CD4-positive, alpha-beta T cell (primary cell): ENCODE measurements at regions not wholly inside any gene's neighbourhood (a gene's known extent, or its start where the extent isn't known, plus 50 kb on each side); places are given as distances from the start of the nearest gene placed in this dataset.

ENCODE experiments used
- ATAC-seq: fragments of 200-7000 bp; cut with Tn5 transposase; one replicate; pipeline ENCODE4 v1.10.0; 2022; ENCODE audit warnings: mild to moderate bottlenecking; ENCODE audit not compliant: poor library complexity
- CTCF ChIA-PET: fragments of 350-600 bp; sonication (Branson Sonifier 250); formaldehyde crosslinking; loops from one replicate; lab custom pipeline; 2021; ENCODE audit warnings: antibody characterized with exemption, inconsistent platforms; lab: Charles Lee
- POLR2A ChIA-PET: fragments of 350-600 bp; sonication (Branson Sonifier 250); formaldehyde crosslinking; loops from one replicate; lab custom pipeline; 2021; ENCODE audit warnings: antibody characterized with exemption, inconsistent platforms; lab: Charles Lee
- DNase-seq, 14 experiments: peaks; one replicate each; pipeline ENCODE4 v3.0.0-alpha.2; 2013 to 2020; ENCODE audit warnings: mixed read lengths in 2 of 14
- H3K27ac ChIP-seq, 2 donors: one replicate each; pipeline versions ENCODE4 v1.5.1 to v1.7.0; 2013; ENCODE audit warnings: low read length in 2 of 2, low read depth in 1 of 2, mild to moderate bottlenecking in 1 of 2
- H3K27me3 ChIP-seq, 2 experiments: 1 replicate in 1 of 2; 2 replicates in 1 of 2; pipeline versions ENCODE4 v1.6.1 to v1.7.0; 2013; ENCODE audit warnings: low read length in 2 of 2, control low read depth in 1 of 2, mild to moderate bottlenecking in 1 of 2, moderate library complexity in 1 of 2; ENCODE audit not compliant: insufficient read depth in 2 of 2, control insufficient read depth in 1 of 2
- H3K36me3 ChIP-seq: one replicate; pipeline ENCODE4 v1.6.1; 2013; ENCODE audit warnings: low read length, control low read depth; ENCODE audit not compliant: insufficient read depth
- H3K4me1 ChIP-seq: one replicate; pipeline ENCODE4 v1.6.1; 2013; ENCODE audit warnings: low read length, control low read depth; ENCODE audit not compliant: insufficient read depth
- H3K4me3 ChIP-seq: one replicate; pipeline ENCODE4 v1.5.1; 2013; ENCODE audit warnings: mild to moderate bottlenecking, low read length, moderate library complexity
- H3K9me3 ChIP-seq, 2 experiments: 1 replicate in 1 of 2; 2 replicates in 1 of 2; pipeline versions ENCODE4 v1.6.1 to v1.7.0; 2013; ENCODE audit warnings: low read length in 2 of 2, mild to moderate bottlenecking in 2 of 2, control low read depth in 1 of 2, moderate library complexity in 1 of 2; ENCODE audit not compliant: control insufficient read depth in 1 of 2, insufficient read depth in 1 of 2
- H3K27ac Mint-ChIP-seq: one replicate; pipeline ENCODE4 v1.8.0; 2020; ENCODE audit warnings: mixed read lengths
- H3K27me3 Mint-ChIP-seq: one replicate; pipeline ENCODE4 v1.8.0; 2021; ENCODE audit warnings: mixed read lengths
- H3K36me3 Mint-ChIP-seq: one replicate; pipeline ENCODE4 v1.8.0; 2021; ENCODE audit warnings: low read depth, mixed read lengths
- H3K4me1 Mint-ChIP-seq: one replicate; pipeline ENCODE4 v1.8.0; 2021; ENCODE audit warnings: low read depth, mixed read lengths
- H3K4me3 Mint-ChIP-seq: one replicate; pipeline ENCODE4 v1.8.0; 2020; ENCODE audit warnings: mild to moderate bottlenecking, mixed read lengths
- H3K9me3 Mint-ChIP-seq: one replicate; pipeline ENCODE4 v1.8.0; 2020; ENCODE audit warnings: mixed read lengths
- intact Hi-C, 2 experiments: fragments of 100-400 bp; cut with DNase I in 1 of 2; cut with micrococcal nuclease in 1 of 2; formaldehyde crosslinking; loops; one replicate each; pipeline versions ENCODE4 v1.15.1 to v1.9.0; 2023 to 2025; cut with DNase I, micrococcal nuclease
- TF ChIP-seq, protein P1 (sequence below): fragments of 200-600 bp; IDR thresholded peaks from one replicate; pipeline ENCODE4 v1.8.0; 2022; ENCODE audit warnings: antibody characterized with exemption, mild to moderate bottlenecking

DNA sequence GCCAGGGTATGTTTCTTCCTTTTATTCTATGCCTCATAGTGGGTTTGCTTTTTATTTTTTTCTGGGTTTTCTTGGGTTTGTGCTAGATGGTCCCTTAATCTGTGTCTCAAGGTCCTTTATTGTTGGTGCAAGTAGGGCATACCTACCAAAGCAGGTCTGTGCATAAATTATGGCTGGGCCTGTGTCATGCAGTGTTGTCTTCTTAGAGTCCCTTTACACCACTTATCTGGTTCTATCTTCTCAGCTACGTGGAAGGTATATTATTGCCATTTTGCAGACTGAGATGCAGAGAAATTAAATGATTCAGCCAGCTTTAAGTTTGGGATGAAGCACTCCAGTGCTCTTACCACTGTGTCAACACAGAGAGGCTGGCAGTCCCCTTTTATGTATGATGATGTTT lies 293.5 kb upstream of the SOX2 start:
- Mint-ChIP-seq H3K4me1 (no peaks in the 10 kb centered on the region), H3K27ac (no peak overlapping the region)

DNA sequence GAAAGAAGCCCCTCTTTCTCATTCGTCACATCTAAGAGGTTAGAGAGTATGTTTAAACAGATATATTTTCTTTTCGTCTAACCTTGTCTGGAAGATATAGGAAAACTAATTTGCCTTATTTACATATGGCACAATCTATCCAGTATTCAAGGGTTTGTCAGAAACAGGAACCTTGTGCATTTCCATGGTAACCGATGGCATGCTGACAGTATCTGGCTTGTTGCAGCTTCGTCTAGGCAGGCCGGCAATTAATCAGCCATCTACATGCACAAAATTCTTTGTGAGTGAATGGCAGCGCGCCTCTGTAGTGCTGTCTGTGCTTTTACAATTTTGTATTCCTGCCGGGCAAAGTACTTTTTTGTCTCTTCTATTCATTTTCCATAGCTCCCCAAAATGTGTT lies 294.0 kb upstream of the SOX2 start:
- Mint-ChIP-seq H3K36me3 (no peaks in the 10 kb centered on the region), H3K4me1 (no peaks in the 10 kb centered on the region), H3K27ac (no peak overlapping the region), H3K27me3 (no peaks in the 10 kb centered on the region), H3K9me3 (peaks cover 3% of the 10 kb centered on the region), H3K4me3 (no peak overlapping the region)
- TF ChIP-seq, protein P1, sequence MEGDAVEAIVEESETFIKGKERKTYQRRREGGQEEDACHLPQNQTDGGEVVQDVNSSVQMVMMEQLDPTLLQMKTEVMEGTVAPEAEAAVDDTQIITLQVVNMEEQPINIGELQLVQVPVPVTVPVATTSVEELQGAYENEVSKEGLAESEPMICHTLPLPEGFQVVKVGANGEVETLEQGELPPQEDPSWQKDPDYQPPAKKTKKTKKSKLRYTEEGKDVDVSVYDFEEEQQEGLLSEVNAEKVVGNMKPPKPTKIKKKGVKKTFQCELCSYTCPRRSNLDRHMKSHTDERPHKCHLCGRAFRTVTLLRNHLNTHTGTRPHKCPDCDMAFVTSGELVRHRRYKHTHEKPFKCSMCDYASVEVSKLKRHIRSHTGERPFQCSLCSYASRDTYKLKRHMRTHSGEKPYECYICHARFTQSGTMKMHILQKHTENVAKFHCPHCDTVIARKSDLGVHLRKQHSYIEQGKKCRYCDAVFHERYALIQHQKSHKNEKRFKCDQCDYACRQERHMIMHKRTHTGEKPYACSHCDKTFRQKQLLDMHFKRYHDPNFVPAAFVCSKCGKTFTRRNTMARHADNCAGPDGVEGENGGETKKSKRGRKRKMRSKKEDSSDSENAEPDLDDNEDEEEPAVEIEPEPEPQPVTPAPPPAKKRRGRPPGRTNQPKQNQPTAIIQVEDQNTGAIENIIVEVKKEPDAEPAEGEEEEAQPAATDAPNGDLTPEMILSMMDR, result no peak
- DNase-seq (no peak), ATAC-seq (no peak)
- POLR2A ChIA-PET, result no interaction called here
- Histone ChIP-seq H3K27ac (no peak overlapping the region), H3K9me3 (no peaks in the 10 kb centered on the region), H3K4me1 (no peaks in the 10 kb centered on the region), H3K27me3 (no peaks in the 10 kb centered on the region), H3K36me3 (no peaks in the 10 kb centered on the region), H3K4me3 (no peak overlapping the region)
- CTCF ChIA-PET, result no interaction called here
- intact Hi-C loops, result no loop called here

More for the DNA sequence above, 293.5 kb upstream of the SOX2 start:
- ATAC-seq, result no peak
- POLR2A ChIA-PET, result no interaction called here
- Histone ChIP-seq H3K4me1 (no peaks in the 10 kb centered on the region), H3K9me3 (no peaks in the 10 kb centered on the region), H3K27ac (no peak overlapping the region), H3K4me3 (no peak overlapping the region), H3K27me3 (no peaks in the 10 kb centered on the region), H3K36me3 (no peaks in the 10 kb centered on the region)
- DNase-seq, result no peak
- Mint-ChIP-seq H3K4me3 (no peak overlapping the region), H3K27me3 (no peaks in the 10 kb centered on the region), H3K9me3 (peaks cover 3% of the 10 kb centered on the region), H3K36me3 (no peaks in the 10 kb centered on the region)
- TF ChIP-seq, protein P1, result no peak
- intact Hi-C loops, result no loop called here
- CTCF ChIA-PET, result no interaction called here

DNA sequence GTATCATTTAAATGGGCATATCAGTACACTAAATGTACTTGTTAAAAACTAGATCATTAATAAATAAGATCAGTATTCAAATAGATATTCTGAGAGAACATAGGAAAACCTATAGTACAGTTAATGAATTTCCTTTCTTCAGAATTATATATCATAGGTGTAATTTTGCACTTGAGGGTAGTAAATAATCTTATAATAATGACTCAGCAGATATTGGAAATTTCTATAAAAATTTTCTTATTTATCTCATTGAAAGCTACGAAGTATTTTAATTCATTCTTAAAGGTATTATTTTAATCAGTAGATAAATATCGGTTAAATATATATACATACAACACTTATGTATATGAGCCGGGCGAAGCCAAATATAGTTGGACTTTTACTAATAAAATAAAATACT lies 300.9 kb upstream of the SOX2 start:
- no peaks in the 10 kb centered on the region for H3K36me3 Mint-ChIP-seq
- ChIA-PET CTCF (no interaction called here), POLR2A (no interaction called here)
- intact Hi-C loops, result no loop called here
- no peaks in the 10 kb centered on the region for H3K4me1 ChIP-seq
- H3K9me3 ChIP-seq, result peaks cover 0 to 3% of the 10 kb centered on the region in 2 experiments
- H3K27ac Mint-ChIP-seq, result no peak overlapping the region
- H3K9me3 Mint-ChIP-seq, result peaks cover 5% of the 10 kb centered on the region
- TF ChIP-seq, protein P1, result no peak
- no peaks in the 10 kb centered on the region for H3K4me1 Mint-ChIP-seq
- H3K36me3 ChIP-seq, result no peaks in the 10 kb centered on the region
- no peak overlapping the region for H3K27ac ChIP-seq
- no peak overlapping the region for H3K4me3 ChIP-seq
- H3K27me3 ChIP-seq, result no peaks in the 10 kb centered on the region
- DNase-seq (no peak), ATAC-seq (no peak)
- H3K27me3 Mint-ChIP-seq, result no peaks in the 10 kb centered on the region
- H3K4me3 Mint-ChIP-seq, result no peak overlapping the region
